ENCODE measurements at regions not wholly inside any gene's neighbourhood (a gene's known extent, or its start where the extent isn't known, plus 50 kb on each side); places are given as distances from the start of the nearest gene placed in this dataset.

DNA sequence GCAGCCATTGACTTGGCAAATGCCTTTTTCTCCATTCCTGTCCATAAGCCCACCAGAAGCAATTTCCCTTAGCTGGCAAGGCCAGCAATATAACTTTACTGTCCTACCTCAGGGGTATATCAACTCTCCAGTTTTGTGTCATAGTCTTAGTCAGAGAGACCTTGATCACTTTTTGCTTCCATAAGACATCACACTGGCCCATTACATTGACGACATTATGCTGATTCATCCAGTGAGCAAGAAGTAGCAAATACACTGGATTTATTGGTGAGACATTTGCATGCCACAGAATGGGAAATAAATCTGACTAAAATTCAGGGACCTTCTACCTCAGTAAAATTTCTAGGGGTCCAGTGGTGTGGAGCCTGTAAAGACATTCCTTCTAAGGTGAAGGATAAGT, 649.7 kb upstream of the ANKRD30A start:
- DNase-seq (no peak), ATAC-seq (no peak)
- Histone ChIP-seq H3K36me3 (replicated peaks in 1 of 2; ENCODE audit: insufficient read depth in 1 of 2, low read depth in 2 of 2) (no peaks in the 10 kb centered on the region), H3K9me3 (no peaks in the 10 kb centered on the region), H3K27ac (no peak overlapping the region), H3K4me1 (no peaks in the 10 kb centered on the region), H3K27me3 (no peaks in the 10 kb centered on the region), H3K4me3 (no peak overlapping the region)
- intact Hi-C loops (cut with DNase I) = no loop called here
- WGBS, 2 donors = 58 to 80% methylated on average over 1 of the region's 1 CpG
- no peak for TF ChIP-seq CTCF (IDR thresholded peaks at IDR 0.05)
- no peak for TF ChIP-seq POLR2A (IDR thresholded peaks at IDR 0.05)

- DNase-seq = no peak
- Histone ChIP-seq H3K27ac (no peak overlapping the region), H3K36me3 (replicated peaks in 1 of 2; ENCODE audit: insufficient read depth in 1 of 2, low read depth in 2 of 2) (no peaks in the 10 kb centered on the region), H3K27me3 (no peaks in the 10 kb centered on the region), H3K4me1 (no peaks in the 10 kb centered on the region), H3K4me3 (no peak overlapping the region), H3K9me3 (no peaks in the 10 kb centered on the region)
- no peak for TF ChIP-seq POLR2A (IDR thresholded peaks at IDR 0.05)
- TF ChIP-seq CTCF (IDR thresholded peaks at IDR 0.05) = no peak
- intact Hi-C loops (cut with DNase I) = no loop called here
- no peak for ATAC-seq
- WGBS, 2 donors = 56 to 69% methylated on average over 2 of the region's 2 CpGs
Measured at GRCh38 chr10:36474456-36474855, 650.9 kb upstream of the ANKRD30A start.

DNA sequence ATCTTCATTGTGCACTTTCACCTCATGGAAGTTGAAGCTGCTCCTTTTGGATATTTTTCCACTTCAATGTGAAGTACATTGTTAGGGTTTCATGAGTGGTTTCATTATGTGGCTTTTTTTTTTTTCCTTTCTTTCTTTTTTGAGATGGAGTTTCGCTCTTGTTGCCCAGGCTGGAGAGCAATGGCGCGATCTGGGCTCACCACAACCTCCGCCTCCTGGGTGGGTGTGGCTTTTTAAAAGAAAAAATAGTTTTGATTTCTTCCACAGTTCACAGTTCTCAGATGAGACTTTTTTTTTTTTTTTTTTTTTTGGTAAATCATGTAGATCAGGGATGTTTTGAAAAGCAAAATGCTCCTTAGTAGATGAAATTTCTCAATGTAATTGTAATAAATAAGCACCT, 652.3 kb upstream of the ANKRD30A start:
- Histone ChIP-seq H3K4me1 (no peaks in the 10 kb centered on the region), H3K36me3 (replicated peaks in 1 of 2; ENCODE audit: insufficient read depth in 1 of 2, low read depth in 2 of 2) (no peaks in the 10 kb centered on the region), H3K9me3 (no peaks in the 10 kb centered on the region), H3K4me3 (no peak overlapping the region), H3K27me3 (no peaks in the 10 kb centered on the region), H3K27ac (no peak overlapping the region)
- 76 to 95% methylated on average over 4 of the region's 4 CpGs for WGBS, 2 donors
- ATAC-seq = no peak
- DNase-seq = no peak
- TF ChIP-seq CTCF (IDR thresholded peaks at IDR 0.05) = no peak
- TF ChIP-seq POLR2A (IDR thresholded peaks at IDR 0.05) = no peak
- intact Hi-C loops (cut with DNase I) = no loop called here

DNA sequence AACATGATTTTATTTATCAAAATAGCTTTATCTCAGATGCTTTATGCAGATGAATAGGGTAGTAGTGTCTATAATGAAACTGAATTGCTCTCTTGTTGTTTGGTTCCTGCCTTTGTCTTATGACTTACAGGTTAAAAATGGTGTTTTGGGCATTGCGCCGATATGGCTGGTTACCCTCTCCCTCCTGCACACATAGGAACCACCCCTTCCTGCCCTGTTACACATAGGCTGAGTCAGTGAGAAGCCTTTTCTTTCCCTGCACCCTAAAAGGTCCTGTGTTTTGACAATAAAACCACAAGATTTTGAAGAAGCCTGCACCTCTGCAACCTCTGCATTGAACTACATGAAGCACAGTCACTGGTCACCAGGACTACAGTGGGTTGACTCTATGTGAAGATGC, 655.8 kb upstream of the ANKRD30A start:
- Histone ChIP-seq H3K36me3 (replicated peaks in 1 of 2; ENCODE audit: insufficient read depth in 1 of 2, low read depth in 2 of 2) (no peaks in the 10 kb centered on the region), H3K4me3 (no peak overlapping the region), H3K27me3 (no peaks in the 10 kb centered on the region), H3K4me1 (no peaks in the 10 kb centered on the region), H3K27ac (no peak overlapping the region), H3K9me3 (no peaks in the 10 kb centered on the region)
- DNase-seq = no peak
- intact Hi-C loops (cut with DNase I) = no loop called here
- no peak for ATAC-seq
- WGBS, 2 donors = 82 to 89% methylated on average over 2 of the region's 2 CpGs
- TF ChIP-seq CTCF (IDR thresholded peaks at IDR 0.05) (no peak), POLR2A (IDR thresholded peaks at IDR 0.05) (no peak)

- 69% methylated on average over 3 of the region's 3 CpGs for WGBS, 2 donors
- H3K4me3 ChIP-seq = no peak overlapping the region
- no peak for ATAC-seq
- no peak for DNase-seq
- no peaks in the 10 kb centered on the region for H3K9me3 ChIP-seq
- no peak overlapping the region for H3K27ac ChIP-seq
- H3K4me1 ChIP-seq = no peaks in the 10 kb centered on the region
- TF ChIP-seq POLR2A (IDR thresholded peaks at IDR 0.05) = no peak
- no peak for TF ChIP-seq CTCF (IDR thresholded peaks at IDR 0.05)
- H3K36me3 ChIP-seq (replicated peaks in 1 of 2; ENCODE audit: insufficient read depth in 1 of 2, low read depth in 2 of 2) = no peaks in the 10 kb centered on the region
- H3K27me3 ChIP-seq = no peaks in the 10 kb centered on the region
- intact Hi-C loops (cut with DNase I) = no loop called here
Measured at GRCh38 chr10:36468620-36469019, 656.8 kb upstream of the ANKRD30A start.
